ENCODE measurements at regions not wholly inside any gene's neighbourhood (a gene's known extent, or its start where the extent isn't known, plus 50 kb on each side); places are given as distances from the start of the nearest gene placed in this dataset.

DNA sequence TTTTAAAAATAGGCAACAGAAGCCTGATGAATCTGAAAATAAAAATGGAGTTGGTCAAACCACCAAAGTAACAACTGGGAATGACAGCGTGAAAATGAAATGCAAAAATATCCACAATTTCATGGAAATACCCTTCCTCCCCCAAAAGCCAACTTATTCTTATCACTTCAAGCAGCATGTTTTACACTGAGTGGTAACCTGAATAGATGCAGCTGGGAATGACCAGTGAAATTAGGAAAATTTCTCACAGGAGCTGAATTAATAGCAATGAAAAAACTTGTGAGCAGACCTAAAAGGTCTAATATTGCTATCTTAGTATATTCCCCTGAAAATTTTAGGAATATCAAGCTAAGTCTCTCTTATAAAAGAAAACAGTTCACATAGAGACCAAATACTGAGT is 239.0 kb downstream of the PCDH18 start:
- H3K9me3 ChIP-seq = no peaks in the 10 kb centered on the region
- no peak for ATAC-seq (ENCODE audit: low FRiP score in 2 of 2)
- no peak overlapping the region for H3K4me3 ChIP-seq
- DNase-seq = no peak
- no peaks in the 10 kb centered on the region for H3K4me1 ChIP-seq
- no peaks in the 10 kb centered on the region for H3K27me3 ChIP-seq
- no peak overlapping the region for H3K27ac ChIP-seq
- no peaks in the 10 kb centered on the region for H3K36me3 ChIP-seq
- TF ChIP-seq POLR2AphosphoS5 (IDR thresholded peaks at IDR 0.05) = no peak
- TF ChIP-seq POLR2A (IDR thresholded peaks at IDR 0.05) = no peak
- TF ChIP-seq, protein P1, sequence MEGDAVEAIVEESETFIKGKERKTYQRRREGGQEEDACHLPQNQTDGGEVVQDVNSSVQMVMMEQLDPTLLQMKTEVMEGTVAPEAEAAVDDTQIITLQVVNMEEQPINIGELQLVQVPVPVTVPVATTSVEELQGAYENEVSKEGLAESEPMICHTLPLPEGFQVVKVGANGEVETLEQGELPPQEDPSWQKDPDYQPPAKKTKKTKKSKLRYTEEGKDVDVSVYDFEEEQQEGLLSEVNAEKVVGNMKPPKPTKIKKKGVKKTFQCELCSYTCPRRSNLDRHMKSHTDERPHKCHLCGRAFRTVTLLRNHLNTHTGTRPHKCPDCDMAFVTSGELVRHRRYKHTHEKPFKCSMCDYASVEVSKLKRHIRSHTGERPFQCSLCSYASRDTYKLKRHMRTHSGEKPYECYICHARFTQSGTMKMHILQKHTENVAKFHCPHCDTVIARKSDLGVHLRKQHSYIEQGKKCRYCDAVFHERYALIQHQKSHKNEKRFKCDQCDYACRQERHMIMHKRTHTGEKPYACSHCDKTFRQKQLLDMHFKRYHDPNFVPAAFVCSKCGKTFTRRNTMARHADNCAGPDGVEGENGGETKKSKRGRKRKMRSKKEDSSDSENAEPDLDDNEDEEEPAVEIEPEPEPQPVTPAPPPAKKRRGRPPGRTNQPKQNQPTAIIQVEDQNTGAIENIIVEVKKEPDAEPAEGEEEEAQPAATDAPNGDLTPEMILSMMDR (IDR thresholded peaks at IDR 0.05) = no peak
- TF ChIP-seq EP300 (IDR thresholded peaks at IDR 0.05) = no peak
- WGBS, 2 donors = 72 to 74% methylated on average over 1 of the region's 1 CpG

DNA sequence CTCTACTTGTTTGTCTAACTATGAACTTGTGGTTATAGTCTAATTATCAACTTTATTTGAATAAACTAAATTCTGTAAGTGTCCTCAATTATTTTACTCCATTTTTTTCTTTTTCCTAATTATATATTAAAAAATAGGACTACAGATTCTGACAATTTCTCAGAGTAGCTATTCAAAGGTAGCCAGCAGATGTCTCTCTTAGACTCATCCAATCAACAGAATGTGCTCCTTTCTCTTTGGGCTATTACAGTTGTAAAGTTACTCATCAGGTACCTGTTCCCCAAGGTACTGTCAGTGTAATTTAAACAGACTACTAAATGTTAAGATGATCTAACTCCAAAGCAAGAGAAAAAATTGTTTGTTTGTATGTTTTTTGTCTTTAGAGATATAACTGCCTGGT is 248.6 kb downstream of the PCDH18 start:
- no peak for ATAC-seq (ENCODE audit: low FRiP score in 2 of 2)
- H3K27ac ChIP-seq = no peak overlapping the region
- H3K4me1 ChIP-seq = no peaks in the 10 kb centered on the region
- TF ChIP-seq, protein P1 (IDR thresholded peaks at IDR 0.05) = no peak
- TF ChIP-seq POLR2AphosphoS5 (IDR thresholded peaks at IDR 0.05) (no peak), POLR2A (IDR thresholded peaks at IDR 0.05) (no peak), EP300 (IDR thresholded peaks at IDR 0.05) (no peak)
- no peak overlapping the region for H3K4me3 ChIP-seq
- H3K9me3 ChIP-seq = no peaks in the 10 kb centered on the region
- no peak for DNase-seq
- H3K27me3 ChIP-seq = no peaks in the 10 kb centered on the region
- H3K36me3 ChIP-seq = no peaks in the 10 kb centered on the region

DNA sequence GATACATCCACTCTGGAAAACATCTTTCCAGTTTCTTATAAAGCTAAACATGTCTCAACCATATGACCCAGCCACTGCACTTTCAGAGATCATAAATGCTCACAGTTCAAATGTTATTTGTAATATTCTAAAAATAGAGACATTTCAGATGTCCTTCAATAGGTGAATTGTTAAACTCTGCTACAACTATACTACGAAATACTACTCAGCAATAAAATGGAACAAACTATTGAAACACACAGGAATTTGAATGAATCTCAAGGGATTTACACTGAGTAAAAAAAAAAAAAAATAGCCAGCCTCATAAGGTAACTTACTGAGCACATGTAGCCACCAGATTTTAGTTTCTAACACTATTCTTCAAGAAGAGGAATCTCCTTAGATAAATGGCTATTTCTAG is 253.9 kb downstream of the PCDH18 start:
- no peak for TF ChIP-seq POLR2AphosphoS5 (IDR thresholded peaks at IDR 0.05)
- no peak for TF ChIP-seq POLR2A (IDR thresholded peaks at IDR 0.05)
- no peak for TF ChIP-seq EP300 (IDR thresholded peaks at IDR 0.05)
- TF ChIP-seq, protein P1 (IDR thresholded peaks at IDR 0.05) = no peak
- no peaks in the 10 kb centered on the region for H3K36me3 ChIP-seq
- no peak overlapping the region for H3K4me3 ChIP-seq
- no peaks in the 10 kb centered on the region for H3K27me3 ChIP-seq
- H3K9me3 ChIP-seq = no peaks in the 10 kb centered on the region
- no peak for DNase-seq
- 81 to 94% methylated on average over 1 of the region's 1 CpG for WGBS, 2 donors
- H3K4me1 ChIP-seq = no peaks in the 10 kb centered on the region
- no peak overlapping the region for H3K27ac ChIP-seq
- no peak for ATAC-seq (ENCODE audit: low FRiP score in 2 of 2)

DNA sequence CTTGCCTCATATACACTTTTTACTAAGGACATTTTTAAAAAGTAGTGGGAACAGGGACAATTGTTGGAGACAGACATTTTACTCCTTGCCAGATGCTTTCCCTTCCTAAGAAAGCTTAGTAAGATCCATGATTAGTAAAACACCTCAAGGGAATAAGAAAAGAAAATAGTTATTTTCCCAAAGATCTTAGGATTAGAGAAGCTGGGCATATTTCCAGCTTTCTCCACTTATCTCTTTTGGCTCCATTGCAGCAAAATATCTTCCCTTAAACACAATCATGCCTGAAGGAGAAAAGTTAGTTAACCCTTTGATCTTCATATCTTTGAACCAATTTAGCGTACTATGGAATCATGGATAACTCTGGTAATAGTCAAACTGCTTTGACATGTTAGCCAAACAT is 257.9 kb downstream of the PCDH18 start:
- TF ChIP-seq POLR2A (IDR thresholded peaks at IDR 0.05) = no peak
- no peak for TF ChIP-seq EP300 (IDR thresholded peaks at IDR 0.05)
- TF ChIP-seq, protein P1 (IDR thresholded peaks at IDR 0.05) = no peak
- TF ChIP-seq POLR2AphosphoS5 (IDR thresholded peaks at IDR 0.05) = no peak
- peaks cover 0 to 4% (median 0%) of the 10 kb centered on the region in 4 donors for H3K9me3 ChIP-seq
- no peaks in the 10 kb centered on the region for H3K4me1 ChIP-seq
- no peak for ATAC-seq (ENCODE audit: low FRiP score in 2 of 2)
- 50 to 69% methylated on average over 1 of the region's 1 CpG for WGBS, 2 donors
- H3K27me3 ChIP-seq = no peaks in the 10 kb centered on the region
- no peak overlapping the region for H3K27ac ChIP-seq
- no peaks in the 10 kb centered on the region for H3K36me3 ChIP-seq
- H3K4me3 ChIP-seq = no peak overlapping the region
- DNase-seq = no peak

DNA sequence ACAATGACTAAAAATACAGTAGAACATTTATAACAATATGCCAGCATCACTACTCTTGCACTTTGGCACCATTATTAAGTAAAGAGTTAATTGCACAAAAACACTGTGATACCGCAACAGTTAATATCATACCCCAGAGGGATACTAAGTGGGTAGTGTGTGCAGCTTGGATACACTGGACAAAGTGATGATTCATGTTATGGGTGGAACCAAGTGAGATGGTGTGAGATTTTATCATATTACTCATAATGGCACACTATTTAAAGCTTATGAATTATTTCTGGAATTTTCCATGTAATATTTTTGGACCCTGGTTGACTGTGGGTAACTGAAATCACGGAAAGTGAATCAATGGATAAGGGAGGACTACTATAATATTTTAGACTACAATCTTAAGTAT is 265.3 kb downstream of the PCDH18 start:
- no peak for TF ChIP-seq EP300 (IDR thresholded peaks at IDR 0.05)
- DNase-seq = no peak
- Histone ChIP-seq H3K4me1 (no peaks in the 10 kb centered on the region), H3K9me3 (peaks cover 0 to 4% (median 0%) of the 10 kb centered on the region in 4 donors), H3K27me3 (no peaks in the 10 kb centered on the region), H3K27ac (no peak overlapping the region), H3K36me3 (no peaks in the 10 kb centered on the region), H3K4me3 (no peak overlapping the region)
- peak in 1 of 2 donors; percentile 89 for ATAC-seq (ENCODE audit: low FRiP score in 2 of 2)
- WGBS, 2 donors = 76 to 79% methylated on average over 2 of the region's 2 CpGs
